ENCODE measurements at regions not wholly inside any gene's neighbourhood (a gene's known extent, or its start where the extent isn't known, plus 50 kb on each side); places are given as distances from the start of the nearest gene placed in this dataset.
"Not testable (repeated sequence)": the region's sequence is repeated elsewhere in the genome, so short reads cannot be mapped to it uniquely, and the experiment has no call there.

DNA sequence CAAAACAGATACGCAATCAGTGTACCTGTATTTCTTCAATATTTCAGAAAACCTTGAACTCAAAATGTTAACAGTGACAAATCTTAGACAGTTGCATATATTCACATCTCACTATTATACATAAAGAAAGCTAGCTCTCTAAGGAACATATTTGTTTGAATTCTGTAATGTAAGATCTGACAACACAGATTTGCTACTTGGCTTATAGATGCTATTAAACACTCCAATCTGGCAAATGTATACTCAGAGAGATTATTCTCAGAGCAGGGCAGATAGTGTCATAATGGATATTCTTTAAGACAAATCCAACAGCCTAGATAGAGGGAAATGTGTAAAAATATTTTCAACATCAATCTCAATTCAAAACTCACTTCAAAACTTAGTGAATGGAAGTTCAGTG is 794.5 kb upstream of the CDH9 start:
- no peak for ATAC-seq

DNA sequence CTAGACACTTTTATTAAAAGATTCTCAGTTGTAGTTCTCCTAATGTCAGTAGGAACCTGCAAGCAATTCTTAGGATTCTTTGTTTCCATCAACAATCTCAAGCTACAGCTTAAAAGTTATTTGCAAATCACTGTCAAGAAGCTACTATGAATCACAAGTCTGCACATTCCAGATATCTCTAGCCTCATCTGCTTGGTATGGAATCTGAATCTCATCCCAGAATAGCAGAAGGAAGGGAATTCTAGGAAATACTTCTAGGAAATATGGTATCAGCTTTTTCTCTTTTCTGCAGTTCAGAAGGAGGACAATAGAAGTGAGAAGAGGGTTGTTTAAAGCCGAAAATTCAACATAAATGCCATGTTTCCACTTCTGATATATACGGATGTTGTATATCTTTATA is 792.2 kb upstream of the CDH9 start:
- ATAC-seq: no peak

DNA sequence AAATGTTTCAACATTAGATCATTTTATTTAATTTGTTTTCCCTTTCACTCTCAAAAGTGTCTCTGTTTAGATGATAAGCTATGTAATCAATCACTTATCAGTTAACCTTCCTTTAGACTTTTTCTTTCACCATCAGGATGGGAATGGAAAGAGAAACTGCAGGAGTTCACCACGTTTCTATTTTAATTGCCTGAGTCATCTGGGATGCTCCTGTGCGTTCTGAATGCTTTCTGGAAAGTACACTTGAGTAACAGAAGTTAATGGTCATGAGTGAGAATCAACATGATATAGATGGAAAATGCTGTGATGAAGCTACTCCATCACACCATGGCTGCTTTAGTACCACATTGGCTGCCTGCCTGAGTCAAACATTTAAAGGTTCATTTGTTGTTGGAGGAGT is 783.3 kb upstream of the CDH9 start:
- no peak for ATAC-seq

DNA sequence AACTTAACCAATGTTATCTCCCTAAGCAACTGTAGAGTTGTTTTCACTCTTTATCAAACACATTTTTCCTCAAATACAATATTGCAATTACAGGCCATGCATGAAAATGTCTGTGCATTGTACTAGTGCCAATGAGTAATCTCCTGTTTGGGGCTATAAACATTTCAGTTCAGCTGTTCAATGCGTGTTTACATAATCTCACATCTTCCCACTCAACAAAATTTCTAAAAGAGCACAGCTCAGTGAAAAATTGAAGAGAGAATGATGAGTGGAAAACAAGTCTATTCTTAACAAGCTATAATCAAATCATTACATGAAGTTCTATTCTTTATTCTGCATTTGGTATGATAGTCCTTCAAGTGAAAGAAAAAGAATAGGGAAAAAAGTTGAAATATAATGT is 780.5 kb upstream of the CDH9 start:
- ATAC-seq: no peak

DNA sequence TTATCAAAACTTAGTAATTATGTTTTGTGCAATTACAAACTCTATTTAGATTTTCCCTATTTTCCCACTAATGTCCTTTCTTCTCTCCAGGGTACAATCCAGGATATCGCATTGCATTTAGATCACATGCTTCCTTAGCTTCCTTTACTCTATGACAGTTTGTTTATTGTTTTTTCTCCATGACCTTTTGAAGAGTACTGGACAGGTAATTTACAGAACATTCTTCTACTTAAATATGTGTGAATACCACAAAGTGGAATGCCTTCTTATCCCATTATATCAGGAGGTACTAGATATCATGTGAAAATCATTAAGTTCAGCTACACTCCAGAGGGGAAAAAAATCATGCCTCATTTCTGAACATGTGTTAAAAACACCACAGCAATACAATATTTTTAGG is 776.6 kb upstream of the CDH9 start:
- ATAC-seq: no peak

DNA sequence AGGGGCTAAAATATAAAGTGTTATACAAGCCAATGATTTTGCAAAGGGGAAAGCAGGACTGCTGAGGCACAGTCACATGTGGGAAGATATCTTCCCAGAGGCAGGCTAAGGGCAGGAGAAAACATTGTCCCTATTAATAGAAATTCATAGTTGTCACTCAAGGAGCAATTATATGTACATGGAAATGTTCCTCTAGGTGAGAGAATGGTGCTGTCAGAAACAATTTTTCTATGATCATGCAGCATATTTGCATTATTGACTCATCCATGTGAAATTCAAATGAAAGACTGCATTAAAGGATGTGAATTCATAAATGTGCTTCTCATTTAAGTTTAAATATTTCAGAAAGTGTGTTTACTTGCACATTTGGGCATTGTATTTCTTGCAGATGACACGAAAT is 775.9 kb upstream of the CDH9 start:
- no peak for ATAC-seq

DNA sequence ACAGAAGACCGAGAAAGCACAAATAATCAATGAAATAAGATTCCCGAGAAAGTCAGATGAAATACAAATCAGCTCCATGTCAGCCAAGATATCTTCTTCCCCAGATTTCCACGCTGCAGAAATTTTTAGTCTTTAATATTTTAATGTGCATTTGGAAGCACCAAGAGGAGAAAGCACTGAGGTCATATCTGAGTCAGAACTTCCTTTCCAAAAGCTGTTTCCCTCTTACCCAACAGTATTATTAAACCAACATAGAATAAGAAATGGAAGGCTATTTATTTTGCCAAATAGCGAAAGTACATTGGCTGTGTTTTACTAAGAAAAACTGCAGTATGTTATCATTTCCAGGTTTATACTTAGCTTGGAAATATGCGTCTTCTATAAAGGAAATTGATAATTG is 772.1 kb upstream of the CDH9 start:
- ATAC-seq: no peak

DNA sequence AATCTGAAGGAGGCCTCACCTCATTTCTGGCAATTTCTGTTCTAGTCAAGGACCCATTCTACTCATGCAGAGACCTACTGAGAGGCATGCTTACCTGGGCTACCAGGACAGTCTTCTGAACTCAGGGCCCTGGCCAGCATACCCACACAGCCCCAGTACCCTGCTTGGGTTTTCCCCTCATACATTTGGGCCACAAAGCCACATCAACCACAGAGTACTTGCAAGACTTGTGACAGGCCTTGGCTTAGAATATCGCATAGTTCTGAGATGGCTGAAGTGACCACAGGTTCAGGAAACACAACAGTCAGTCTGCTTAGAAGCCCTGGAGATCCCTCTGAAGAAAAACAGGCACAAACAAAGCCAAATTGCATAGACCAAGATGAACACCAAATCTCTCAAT is 758.8 kb upstream of the CDH9 start:
- no peak for ATAC-seq

DNA sequence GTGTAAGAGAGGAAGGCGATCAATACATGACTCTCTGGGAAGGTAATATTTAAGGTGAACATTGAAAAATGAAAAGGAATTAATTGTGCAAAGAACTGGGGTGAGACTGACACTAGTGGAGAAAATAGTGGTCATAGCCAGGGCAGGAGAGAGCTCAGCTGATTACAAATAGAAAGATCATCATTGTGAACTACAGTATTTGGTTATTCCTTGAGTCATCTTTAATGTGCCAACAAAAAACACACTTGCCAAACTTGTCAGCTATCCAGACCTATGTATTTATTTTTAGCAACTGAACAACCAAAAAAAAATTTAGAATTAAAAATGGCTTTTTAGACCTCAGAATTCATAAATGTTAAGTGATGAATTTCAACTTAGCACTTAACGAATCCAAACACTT is 749.8 kb upstream of the CDH9 start:
- no peak for ATAC-seq

DNA sequence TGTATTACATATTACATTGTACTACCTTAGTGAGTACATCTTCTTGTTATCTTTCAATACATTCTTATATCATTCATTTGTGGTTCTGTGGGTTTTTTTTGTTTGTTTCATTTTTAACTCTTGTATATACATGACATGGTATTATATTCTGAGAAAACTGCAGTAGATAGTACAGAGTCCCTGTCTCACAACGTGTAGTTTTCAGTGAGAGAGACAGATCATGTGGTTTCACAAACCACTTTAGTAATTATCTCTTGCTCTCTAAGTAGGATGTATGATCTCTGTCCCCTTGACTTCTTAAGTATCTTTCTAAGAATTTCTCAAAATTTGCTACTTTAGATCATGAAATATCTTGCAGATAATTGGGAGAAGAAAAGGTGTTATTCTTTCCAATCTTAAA is 745.9 kb upstream of the CDH9 start:
- no peak for ATAC-seq

DNA sequence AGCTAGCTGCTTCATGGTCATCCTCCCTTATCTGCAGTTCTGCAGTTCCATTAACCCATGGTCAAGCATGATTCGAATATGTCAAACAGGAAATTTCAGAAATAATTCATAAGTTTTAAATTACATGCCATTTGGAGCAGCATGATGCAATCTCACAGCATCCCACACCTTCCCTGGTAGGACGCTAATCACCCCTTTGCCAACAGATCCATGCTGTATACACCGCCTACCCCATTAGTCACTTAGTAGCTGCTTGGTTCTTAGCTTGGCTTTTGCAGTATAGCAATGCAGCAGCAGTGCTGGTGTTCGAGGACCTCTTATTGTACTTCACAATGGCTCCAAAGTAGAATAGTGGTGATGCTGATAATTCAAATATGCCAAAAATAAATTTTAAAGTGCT is 739.7 kb upstream of the CDH9 start:
- ATAC-seq: no peak

DNA sequence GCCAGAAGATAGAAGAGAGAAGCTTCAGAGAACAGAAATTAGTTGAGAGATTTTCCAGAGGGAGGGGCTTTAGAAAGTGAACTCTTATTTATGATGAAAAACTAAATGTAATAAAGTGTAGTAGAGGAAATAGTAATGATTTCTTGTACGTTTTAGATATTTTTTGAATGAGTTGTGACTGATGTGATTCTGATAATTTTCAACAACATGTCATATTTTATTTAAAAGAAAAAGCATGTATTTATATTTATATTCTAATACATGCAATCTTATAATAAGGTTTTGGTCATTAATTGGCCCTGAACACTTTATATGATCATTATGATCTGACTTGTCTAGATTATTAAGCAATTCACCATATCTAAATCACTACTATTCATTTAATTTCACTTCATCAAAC is 735.2 kb upstream of the CDH9 start:
- ATAC-seq: no peak

DNA sequence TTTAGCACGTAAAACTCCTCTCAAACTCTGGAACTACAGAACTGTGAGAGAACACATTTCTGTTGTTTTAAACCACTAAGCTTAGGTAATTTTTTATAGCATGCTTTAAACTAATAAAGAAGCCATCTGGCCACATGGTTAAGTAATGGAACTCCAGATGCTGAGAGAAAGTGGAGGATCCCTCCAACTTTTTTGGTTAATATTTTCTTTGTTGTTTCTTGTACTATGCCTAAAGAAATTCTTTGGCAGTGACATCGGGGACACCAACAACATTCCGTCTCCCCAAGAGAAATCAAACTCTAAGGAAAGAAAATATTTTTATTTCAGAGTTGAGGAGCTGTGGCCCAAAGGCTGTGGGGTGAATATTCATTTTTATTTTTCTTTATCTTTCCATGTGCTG is 734.8 kb upstream of the CDH9 start:
- no peak for ATAC-seq

DNA sequence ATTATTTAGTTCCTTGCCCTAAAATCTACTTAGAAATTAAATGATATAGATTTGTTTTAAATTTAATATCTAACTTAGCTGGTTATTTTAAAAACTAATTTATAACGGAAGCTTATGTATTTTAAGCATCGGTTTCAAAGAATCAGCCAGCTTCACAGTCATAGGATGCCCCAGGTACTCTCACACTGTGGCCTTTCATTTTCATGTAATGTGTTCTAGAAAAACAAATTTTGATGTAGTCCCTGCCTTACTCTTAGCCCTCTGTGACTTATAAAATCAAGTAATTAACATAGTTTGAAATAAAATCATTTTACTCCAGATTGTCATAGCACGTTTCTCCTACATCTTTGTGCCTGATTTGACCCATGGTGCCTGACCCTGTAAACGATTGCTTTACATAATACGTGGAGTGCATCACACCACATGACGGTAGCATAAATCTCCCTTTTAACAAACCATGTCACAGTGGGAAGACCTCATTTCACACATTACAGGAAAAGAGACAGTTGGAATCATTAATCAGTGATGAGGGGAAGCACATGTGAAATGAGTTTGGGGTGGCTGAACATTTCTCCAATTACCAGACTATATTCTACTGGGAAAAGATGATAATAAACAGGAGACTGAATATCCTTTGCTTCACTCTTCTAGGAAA is 731.5 kb upstream of the CDH9 start:
- ATAC-seq: no peak

DNA sequence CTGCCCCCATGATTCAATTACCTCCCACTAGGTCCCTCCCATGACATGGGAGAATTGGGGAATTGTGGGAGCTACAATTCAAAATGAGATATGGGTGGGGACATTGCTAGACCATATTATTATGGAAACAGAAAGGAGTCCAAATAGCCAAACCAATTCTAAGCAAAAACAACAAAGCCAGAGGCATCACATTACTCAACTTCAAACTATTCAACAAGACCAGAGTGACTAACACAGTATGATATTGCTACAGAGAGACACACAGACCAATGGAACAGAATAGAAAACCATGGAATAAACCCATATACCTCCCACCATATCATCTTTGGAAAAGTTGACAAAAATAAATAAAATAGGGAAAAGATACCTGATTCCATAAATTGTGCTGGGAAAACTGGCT is 710.5 kb upstream of the CDH9 start:
- no peak for ATAC-seq

DNA sequence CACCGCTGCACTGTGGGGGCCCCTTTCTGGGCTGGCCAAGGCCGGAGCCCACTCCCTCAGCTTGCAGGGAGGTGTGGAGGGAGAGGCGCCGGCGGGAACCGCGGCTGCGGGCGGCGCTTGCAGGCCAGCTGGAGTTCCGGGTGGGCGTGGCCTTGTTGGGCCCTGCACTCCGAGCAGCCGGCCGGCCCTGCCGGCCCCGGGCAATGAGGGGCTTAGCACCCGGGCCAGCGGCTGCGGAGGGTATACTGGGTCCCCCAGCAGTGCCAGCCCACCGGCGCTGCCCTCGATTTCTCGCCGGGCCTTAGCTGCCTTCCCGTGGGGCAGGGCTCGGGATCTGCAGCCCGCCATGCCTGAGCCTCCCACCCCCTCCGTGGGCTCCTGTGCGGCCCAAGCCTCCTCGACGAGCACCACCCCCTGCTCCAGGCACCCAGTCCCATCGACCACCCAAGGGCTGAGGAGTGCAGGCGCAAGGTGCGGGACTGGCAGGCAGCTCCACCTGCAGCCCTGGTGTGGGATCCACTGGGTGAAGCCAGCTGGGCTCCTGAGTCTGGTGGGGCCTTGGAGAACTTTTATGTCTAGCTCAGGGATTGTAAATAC is 705.1 kb upstream of the CDH9 start:
- ATAC-seq: not testable (repeated sequence)

DNA sequence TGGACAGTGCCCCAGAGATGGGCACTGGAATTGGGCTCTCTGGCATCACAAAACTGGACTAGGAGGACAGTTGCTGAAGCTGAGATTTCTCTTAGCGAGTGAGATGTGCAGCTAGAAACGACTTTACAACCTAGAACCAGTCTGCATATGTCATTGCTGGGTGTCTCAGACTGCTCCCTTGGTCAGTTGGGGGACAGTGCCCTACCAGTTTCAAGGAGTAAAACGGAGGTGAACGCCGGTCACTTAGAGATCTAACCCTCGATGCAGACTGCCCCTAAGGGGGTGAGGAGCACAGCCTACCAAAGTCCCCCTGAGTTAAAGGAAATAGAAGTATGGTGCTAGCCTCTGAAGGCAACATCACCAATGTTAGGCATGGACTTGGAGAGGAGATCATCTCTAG is 704.4 kb upstream of the CDH9 start:
- no peak for ATAC-seq

DNA sequence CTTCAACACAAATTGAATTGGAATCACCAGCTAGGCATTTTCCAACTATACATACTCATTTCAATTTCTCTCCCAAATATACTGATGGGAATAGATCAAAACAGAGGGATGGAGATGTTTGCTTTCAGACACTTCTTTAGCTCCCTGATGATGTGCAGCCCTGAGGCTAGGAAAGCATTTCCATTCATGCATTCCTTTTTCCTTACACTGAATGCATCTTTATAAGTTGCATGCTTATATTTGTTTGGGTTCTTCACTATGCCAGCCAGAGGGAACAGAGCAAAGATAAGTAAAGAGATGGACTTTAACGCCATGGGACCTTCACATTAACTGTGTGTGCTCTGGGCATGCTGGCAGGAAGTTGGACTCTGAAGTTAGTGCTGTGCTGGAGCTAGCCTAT is 696.5 kb upstream of the CDH9 start:
- no peak for ATAC-seq

DNA sequence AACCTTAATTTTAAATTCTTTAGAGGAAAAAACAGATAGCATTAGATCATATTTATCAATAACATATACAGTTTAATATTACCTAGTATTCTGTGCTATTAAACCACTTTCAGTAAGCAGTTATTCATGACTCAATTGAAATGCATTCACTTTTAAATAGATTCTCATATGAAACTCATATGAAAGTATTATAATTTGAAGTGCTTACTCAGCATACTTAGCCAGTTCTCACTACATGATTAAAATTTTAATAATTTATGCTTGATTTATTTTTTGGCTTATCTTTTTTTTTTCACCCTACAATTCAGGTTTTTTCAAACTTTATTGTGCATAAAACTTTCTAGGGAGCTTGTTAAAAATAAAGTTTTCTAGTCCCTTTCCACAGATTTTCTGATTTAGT is 694.9 kb upstream of the CDH9 start:
- no peak for ATAC-seq

DNA sequence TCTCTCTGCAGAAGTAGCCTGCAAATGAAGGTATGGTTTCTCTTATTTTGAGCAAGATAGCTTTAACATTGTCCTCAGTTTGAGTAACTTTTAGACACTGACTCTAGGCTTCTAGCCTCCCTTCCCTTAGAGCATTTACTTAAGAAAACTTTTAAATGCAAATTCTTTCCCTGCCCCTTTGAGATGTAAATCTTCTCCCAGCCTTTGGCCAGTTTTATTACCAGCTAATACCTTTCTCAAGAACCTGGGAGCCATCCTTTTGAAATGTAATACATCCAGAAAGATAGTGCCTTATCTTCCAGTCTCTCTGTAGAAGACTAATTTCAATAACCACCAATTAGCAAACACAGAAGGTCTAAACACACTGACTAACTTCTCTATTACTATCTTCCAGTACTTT is 688.9 kb upstream of the CDH9 start:
- no peak for ATAC-seq

DNA sequence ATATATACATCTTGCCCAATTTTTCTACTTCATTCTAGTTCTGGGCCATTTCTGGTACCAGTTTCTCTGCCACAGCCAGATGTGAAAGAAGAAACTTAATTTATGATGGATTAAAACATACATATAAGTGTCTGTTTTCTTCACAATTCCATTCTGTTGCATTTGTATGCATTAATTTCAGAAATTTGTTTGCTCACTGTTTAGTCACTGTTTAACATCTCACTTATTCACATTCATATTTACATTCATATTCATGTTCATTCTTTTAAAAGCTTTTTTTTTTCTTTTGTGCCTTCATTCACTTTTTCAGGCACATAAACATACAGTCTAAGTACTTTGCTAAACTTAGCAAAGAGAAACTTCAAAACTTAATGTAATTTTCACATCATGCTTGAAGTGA is 684.0 kb upstream of the CDH9 start:
- no peak for ATAC-seq

DNA sequence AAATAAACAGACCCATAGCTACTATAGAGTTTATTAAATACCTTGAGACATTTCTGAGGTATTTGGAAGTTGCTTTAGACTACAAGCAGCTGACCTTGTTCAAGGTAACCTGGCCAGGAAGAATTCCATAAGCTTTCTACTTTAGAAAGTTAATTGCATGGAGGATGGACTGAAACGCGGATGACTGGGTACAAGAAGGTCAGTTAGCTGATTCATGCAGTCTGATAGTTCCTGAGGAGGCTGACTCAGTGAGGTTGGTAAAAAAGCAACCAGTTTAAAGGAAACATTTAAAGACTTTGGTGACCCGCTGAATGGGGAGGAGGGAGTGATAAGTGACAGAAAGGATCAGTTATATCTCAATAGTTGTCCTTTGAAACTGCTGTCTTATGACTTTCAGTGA is 670.1 kb upstream of the CDH9 start:
- no peak for ATAC-seq

DNA sequence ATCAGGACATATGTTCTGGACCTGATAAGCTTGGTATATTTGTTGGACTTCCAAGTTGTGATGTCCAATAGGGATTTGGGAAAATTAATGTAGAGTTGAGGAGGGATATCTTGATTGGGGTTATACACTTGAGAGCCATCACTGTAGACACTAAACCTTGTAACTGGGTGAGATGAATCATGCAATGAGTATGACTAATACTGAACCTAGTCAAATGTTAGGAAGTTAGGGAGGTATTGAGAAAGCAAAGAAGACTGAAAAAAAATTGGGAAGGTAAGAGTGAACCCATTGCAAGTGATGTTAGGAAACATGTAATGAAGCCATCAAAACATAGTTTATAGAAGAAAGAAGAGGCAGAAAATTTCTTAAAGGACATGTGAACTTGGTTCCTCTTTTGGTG is 668.4 kb upstream of the CDH9 start:
- ATAC-seq: no peak

DNA sequence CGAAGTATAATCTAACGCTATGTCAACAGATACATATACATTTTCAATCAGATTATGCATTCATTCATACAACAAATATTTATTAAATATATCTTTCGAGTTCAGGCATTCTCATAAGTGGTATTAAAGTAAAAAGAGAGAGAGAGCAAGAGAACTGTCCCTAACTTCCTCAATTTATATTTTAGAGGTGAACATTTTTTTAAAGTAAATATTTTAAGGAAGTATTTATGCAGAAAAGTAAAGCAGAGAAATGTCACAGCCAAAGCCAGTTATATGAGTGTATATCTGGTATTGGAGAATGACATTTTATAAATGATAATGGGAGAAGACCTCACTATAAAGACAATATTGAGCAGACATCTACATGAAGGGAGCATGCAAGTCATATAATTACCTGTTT is 667.3 kb upstream of the CDH9 start:
- no peak for ATAC-seq
